Caco-2 (cell line): ENCODE measurements at regions not wholly inside any gene's neighbourhood (a gene's known extent, or its start where the extent isn't known, plus 50 kb on each side); places are given as distances from the start of the nearest gene placed in this dataset.
"Not testable (repeated sequence)": the region's sequence is repeated elsewhere in the genome, so short reads cannot be mapped to it uniquely, and the experiment has no call there.

Experiments used
- BruUV-seq: library from RNA; stranded (reverse); fragments of 400-500 nt; replicated peaks from 2 replicates; lab custom pipeline; 2021; lab: Mats Ljungman, UMichigan
- CTCF ChIA-PET: fragments of 300-600 bp; sonication (Branson Sonifier 250); formaldehyde crosslinking; loops from one replicate; lab custom pipeline; 2022; ENCODE audit warnings: antibody characterized with exemption; lab: Charles Lee
- POLR2A ChIA-PET: fragments of 300-600 bp; sonication (Branson Sonifier 250); formaldehyde crosslinking; loops from one replicate; lab custom pipeline; 2022; ENCODE audit warnings: antibody characterized with exemption; lab: Charles Lee
- DNase-seq, 2 experiments: peaks; one replicate each; pipeline versions ENCODE4 v3.0.0 to v3.0.0-alpha.2; 2020 to 2022
- H3K27me3 ChIP-seq: replicated peaks from 2 replicates; pipeline ENCODE4 v1.6.0; 2011; ENCODE audit warnings: low read length; ENCODE audit not compliant: control insufficient read depth, insufficient read depth
- H3K36me3 ChIP-seq: 2 replicates; pipeline ENCODE4 v1.5.1; 2011; ENCODE audit warnings: low read length; ENCODE audit not compliant: control insufficient read depth, insufficient read depth
- H3K4me1 ChIP-seq: fragments of 250-450 bp; sonication (Bioruptor Pico); 2 replicates; pipeline ENCODE4 v1.5.1; 2020; ENCODE audit warnings: mild to moderate bottlenecking
- H3K4me3 ChIP-seq: 2 replicates; pipeline ENCODE4 v1.5.1; 2011; ENCODE audit warnings: low read depth, mild to moderate bottlenecking, control low read depth, low read length
- H3K9me3 ChIP-seq: fragments of 250-450 bp; sonication (Bioruptor Pico); 2 replicates; pipeline ENCODE4 v1.5.1; 2020; ENCODE audit warnings: mild to moderate bottlenecking, moderate library complexity
- H3K27ac Mint-ChIP-seq: one replicate; pipeline ENCODE4 v1.8.0; 2022; ENCODE audit warnings: mixed read lengths; ENCODE audit not compliant: unreplicated experiment
- H3K27me3 Mint-ChIP-seq: one replicate; pipeline ENCODE4 v1.8.0; 2022; ENCODE audit warnings: mixed read lengths; ENCODE audit not compliant: insufficient read depth, unreplicated experiment
- H3K36me3 Mint-ChIP-seq: one replicate; pipeline ENCODE4 v1.8.0; 2022; ENCODE audit warnings: mild to moderate bottlenecking, mixed read lengths; ENCODE audit not compliant: insufficient read depth, unreplicated experiment
- H3K4me1 Mint-ChIP-seq: one replicate; pipeline ENCODE4 v1.8.0; 2022; ENCODE audit warnings: low read depth, mixed read lengths; ENCODE audit not compliant: unreplicated experiment
- H3K4me3 Mint-ChIP-seq: one replicate; pipeline ENCODE4 v1.8.0; 2022; ENCODE audit warnings: mild to moderate bottlenecking, moderate library complexity, mixed read lengths; ENCODE audit not compliant: unreplicated experiment
- H3K9me3 Mint-ChIP-seq: one replicate; pipeline ENCODE4 v1.8.0; 2022; ENCODE audit warnings: mixed read lengths; ENCODE audit not compliant: unreplicated experiment
- intact Hi-C: fragments of 100-400 bp; cut with micrococcal nuclease; formaldehyde crosslinking; loops from one replicate; pipeline ENCODE4 v1.10.0; 2022; ENCODE audit not compliant: unreplicated experiment
- TF ChIP-seq, protein P1 (sequence below), 2 experiments: fragments of 200-600 bp in 1 of 2; IDR thresholded peaks; 1 replicate in 1 of 2; 2 replicates in 1 of 2; pipeline versions ENCODE4 v1.5.1 to v1.8.0; 2011 to 2022; ENCODE audit warnings: antibody characterized with exemption in 1 of 2, control low read depth in 1 of 2, inconsistent platforms in 1 of 2, low read depth in 1 of 2, low read length in 1 of 2, mild to moderate bottlenecking in 1 of 2, moderate library complexity in 1 of 2; ENCODE audit not compliant: insufficient read depth in 1 of 2, severe bottlenecking in 1 of 2, unreplicated experiment in 1 of 2

DNA sequence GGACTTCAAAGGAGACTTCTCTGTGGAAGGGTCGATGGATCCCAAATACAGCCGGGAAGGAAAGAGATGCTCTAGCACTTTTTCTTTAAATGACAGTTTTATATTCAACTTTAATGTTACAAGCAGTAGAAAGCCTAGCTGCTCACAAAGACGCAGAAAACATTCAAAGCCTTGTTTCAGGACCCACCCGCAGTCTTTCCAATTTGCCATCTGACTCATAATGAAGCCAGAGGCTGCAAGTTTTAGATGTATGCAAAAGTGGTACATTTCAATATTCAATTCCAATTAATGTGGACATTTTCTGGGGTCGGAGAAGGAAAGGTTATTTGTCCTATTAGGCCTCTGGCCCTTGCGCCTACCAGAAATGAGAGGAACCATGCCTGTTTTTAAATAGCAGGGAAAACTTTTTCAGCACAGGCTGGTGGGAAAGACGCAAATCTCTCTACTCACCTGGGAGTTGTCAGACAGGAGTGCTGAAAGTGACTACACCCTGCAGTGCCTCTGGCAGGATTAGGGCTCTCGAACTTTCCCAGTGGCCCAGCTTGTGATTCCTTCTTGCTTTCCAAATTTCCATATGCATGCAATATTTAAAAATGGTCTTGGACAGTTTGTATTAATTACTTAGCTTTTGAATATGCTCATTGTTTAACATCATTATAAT is 117.4 kb upstream of the MBNL1 start:
- TF ChIP-seq, protein P1, sequence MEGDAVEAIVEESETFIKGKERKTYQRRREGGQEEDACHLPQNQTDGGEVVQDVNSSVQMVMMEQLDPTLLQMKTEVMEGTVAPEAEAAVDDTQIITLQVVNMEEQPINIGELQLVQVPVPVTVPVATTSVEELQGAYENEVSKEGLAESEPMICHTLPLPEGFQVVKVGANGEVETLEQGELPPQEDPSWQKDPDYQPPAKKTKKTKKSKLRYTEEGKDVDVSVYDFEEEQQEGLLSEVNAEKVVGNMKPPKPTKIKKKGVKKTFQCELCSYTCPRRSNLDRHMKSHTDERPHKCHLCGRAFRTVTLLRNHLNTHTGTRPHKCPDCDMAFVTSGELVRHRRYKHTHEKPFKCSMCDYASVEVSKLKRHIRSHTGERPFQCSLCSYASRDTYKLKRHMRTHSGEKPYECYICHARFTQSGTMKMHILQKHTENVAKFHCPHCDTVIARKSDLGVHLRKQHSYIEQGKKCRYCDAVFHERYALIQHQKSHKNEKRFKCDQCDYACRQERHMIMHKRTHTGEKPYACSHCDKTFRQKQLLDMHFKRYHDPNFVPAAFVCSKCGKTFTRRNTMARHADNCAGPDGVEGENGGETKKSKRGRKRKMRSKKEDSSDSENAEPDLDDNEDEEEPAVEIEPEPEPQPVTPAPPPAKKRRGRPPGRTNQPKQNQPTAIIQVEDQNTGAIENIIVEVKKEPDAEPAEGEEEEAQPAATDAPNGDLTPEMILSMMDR (IDR thresholded peaks at IDR 0.05; ENCODE audit: insufficient read depth in 1 of 2, low read depth in 1 of 2, low read length in 1 of 2, severe bottlenecking in 1 of 2, unreplicated experiment in 1 of 2), result no peak
- Histone ChIP-seq H3K4me3 (no peak overlapping the region), H3K27me3 (no peaks in the 10 kb centered on the region), H3K9me3 (no peaks in the 10 kb centered on the region), H3K4me1 (no peaks in the 10 kb centered on the region; the same call in 1 of the 2 replicates), H3K36me3 (no peaks in the 10 kb centered on the region)
- H3K27ac Mint-ChIP-seq, result no peak overlapping the region
- no peaks in the 10 kb centered on the region for H3K27me3 Mint-ChIP-seq
- ChIA-PET CTCF (no interaction called here), POLR2A (no interaction called here)
- peaks cover 9% of the 10 kb centered on the region for H3K9me3 Mint-ChIP-seq
- no peak overlapping the region for H3K4me3 Mint-ChIP-seq
- peaks cover 15% of the 10 kb centered on the region for H3K4me1 Mint-ChIP-seq
- no peak for DNase-seq
- intact Hi-C loops, result no loop called here
- H3K36me3 Mint-ChIP-seq, result no peaks in the 10 kb centered on the region
- BruUV-seq, result no TSS peak

DNA sequence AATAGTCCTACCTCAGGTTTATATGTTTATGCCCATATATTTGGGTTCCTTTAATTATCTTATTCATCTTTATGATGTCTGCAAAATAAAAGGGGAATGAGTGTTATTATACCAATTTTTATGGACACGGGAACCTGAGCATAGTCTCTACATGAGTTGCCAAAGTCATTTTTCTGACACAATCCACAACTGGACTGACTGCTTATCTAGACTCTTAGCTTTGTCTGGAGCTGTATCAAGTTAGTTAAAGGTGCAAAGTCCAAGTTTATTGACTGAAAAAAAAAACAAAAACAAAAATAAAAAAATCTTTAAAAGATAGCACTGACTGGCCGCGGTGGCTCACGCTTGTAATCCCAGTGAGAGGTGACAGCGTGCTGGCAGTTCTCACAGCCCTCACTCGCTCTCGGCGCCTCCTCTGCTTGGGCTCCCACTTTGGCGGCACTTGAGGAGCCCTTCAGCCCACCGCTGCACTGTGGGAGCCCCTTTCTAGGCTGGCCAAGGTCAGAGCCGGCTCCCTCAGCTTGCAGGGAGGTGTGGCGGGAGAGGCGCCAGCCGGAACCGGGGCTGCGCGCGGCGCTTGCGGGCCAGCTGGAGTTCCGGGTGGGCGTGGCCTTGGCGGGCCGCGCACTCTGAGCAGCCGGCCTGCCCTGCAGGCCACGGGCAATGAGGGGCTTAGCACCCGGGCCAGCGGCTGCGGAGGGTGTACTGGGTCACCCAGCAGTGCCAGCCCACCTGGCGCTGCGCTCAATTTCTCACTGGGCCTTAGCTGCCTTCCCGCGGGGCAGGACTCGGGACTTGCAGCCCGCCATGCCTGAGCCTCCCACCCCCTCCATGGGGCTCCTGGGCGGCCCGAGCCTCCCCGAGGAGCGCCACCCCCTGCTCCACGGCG is 116.6 kb upstream of the MBNL1 start:
- DNase-seq, CTCF ChIA-PET, H3K27ac Mint-ChIP-seq, H3K27me3 Mint-ChIP-seq, H3K27me3 ChIP-seq, H3K36me3 Mint-ChIP-seq, H3K36me3 ChIP-seq, H3K4me1 ChIP-seq, H3K4me3 ChIP-seq, intact Hi-C loops, POLR2A ChIA-PET, BruUV-seq, H3K9me3 Mint-ChIP-seq, H3K9me3 ChIP-seq, H3K4me3 Mint-ChIP-seq: not testable (repeated sequence)
- peaks cover 18% of the 10 kb centered on the region for H3K4me1 Mint-ChIP-seq

DNA sequence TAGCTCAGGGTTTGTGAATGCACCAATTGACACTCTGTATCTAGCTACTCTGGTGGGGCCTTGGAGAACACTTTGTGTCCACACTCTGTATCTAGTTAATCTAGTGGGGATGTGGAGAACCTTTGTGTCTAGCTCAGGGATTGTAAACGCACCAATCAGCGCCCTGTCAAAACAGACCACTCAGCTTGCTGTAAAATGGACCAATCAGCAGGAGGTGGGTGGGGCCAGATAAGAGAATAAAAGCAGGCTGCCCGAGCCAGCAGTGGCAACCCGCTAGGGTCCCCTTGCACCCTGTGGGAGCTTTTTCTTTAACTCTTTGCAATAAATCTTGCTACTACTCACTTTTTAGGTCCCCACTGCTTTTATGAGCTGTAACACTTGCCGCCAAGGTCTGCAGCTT is 115.6 kb upstream of the MBNL1 start:
- H3K9me3 ChIP-seq, H3K27me3 Mint-ChIP-seq, H3K27me3 ChIP-seq, H3K4me1 ChIP-seq, DNase-seq, BruUV-seq, POLR2A ChIA-PET, H3K27ac Mint-ChIP-seq, H3K36me3 Mint-ChIP-seq, CTCF ChIA-PET, H3K4me3 ChIP-seq, H3K36me3 ChIP-seq, intact Hi-C loops, H3K9me3 Mint-ChIP-seq, H3K4me3 Mint-ChIP-seq: not testable (repeated sequence)
- H3K4me1 Mint-ChIP-seq, result peaks cover 19% of the 10 kb centered on the region
